Common myeloid progenitor, CD34-positive (primary cell): ENCODE measurements at regions not wholly inside any gene's neighbourhood (a gene's known extent, or its start where the extent isn't known, plus 50 kb on each side); places are given as distances from the start of the nearest gene placed in this dataset.
A peak's percentile ranks its signal among the peaks of the same experiment; 100 is the strongest.

Source experiments
- CTCF ChIA-PET: fragments of 350-600 bp; sonication (Branson Sonifier 250); formaldehyde crosslinking; loops from one replicate; lab custom pipeline; 2021; ENCODE audit warnings: antibody characterized with exemption; lab: Charles Lee
- POLR2A ChIA-PET: fragments of 350-600 bp; sonication (Branson Sonifier 250); formaldehyde crosslinking; loops from one replicate; lab custom pipeline; 2021; ENCODE audit warnings: antibody characterized with exemption; lab: Charles Lee
- DNase-seq, 3 donors: peaks; one replicate each; pipeline versions ENCODE4 v3.0.0 to v3.0.0-alpha.2; 2013
- H3K27ac ChIP-seq, 2 experiments: 1 replicate in 1 of 2; 2 replicates in 1 of 2; pipeline ENCODE4 v1.7.0; 2013; ENCODE audit warnings: inconsistent platforms in 2 of 2, low read length in 2 of 2, mild to moderate bottlenecking in 2 of 2, low read depth in 1 of 2, moderate library complexity in 1 of 2; ENCODE audit not compliant: severe bottlenecking in 2 of 2, insufficient read depth in 1 of 2, poor library complexity in 1 of 2
- H3K27me3 ChIP-seq, 5 experiments: replicated peaks in 2 of 5; 1 replicate in 3 of 5; 2 replicates in 2 of 5; pipeline versions ENCODE4 v1.6.1 to v1.7.0; 2013; ENCODE audit warnings: low read length in 4 of 5, mild to moderate bottlenecking in 2 of 5, moderate library complexity in 2 of 5, inconsistent platforms in 1 of 5; ENCODE audit not compliant: insufficient read depth in 5 of 5, control insufficient read depth in 4 of 5
- H3K36me3 ChIP-seq, 4 experiments: 1 replicate in 2 of 4; 2 replicates in 2 of 4; pipeline versions ENCODE4 v1.6.1 to v1.7.0; 2013; ENCODE audit warnings: low read length in 3 of 4, control low read depth in 1 of 4, mild to moderate bottlenecking in 1 of 4; ENCODE audit not compliant: control insufficient read depth in 4 of 4, insufficient read depth in 4 of 4
- H3K4me1 ChIP-seq, 4 experiments: 1 replicate in 3 of 4; 2 replicates in 1 of 4; pipeline versions ENCODE4 v1.6.1 to v1.7.1; 2013; ENCODE audit warnings: low read length in 3 of 4, mild to moderate bottlenecking in 3 of 4, control low read depth in 1 of 4, inconsistent platforms in 1 of 4, moderate library complexity in 1 of 4; ENCODE audit not compliant: control insufficient read depth in 4 of 4, insufficient read depth in 4 of 4; ENCODE audit errors: control extremely low read depth in 1 of 4
- H3K4me3 ChIP-seq, 7 experiments: 1 replicate in 4 of 7; 2 replicates in 3 of 7; pipeline versions ENCODE4 v1.5.1 to v1.7.0; 2013; ENCODE audit warnings: mild to moderate bottlenecking in 7 of 7, low read length in 6 of 7, moderate library complexity in 6 of 7, inconsistent platforms in 2 of 7, low read depth in 2 of 7, control low read depth in 1 of 7; ENCODE audit not compliant: insufficient read depth in 4 of 7, control insufficient read depth in 1 of 7; ENCODE audit errors: extremely low read depth in 1 of 7
- H3K9me3 ChIP-seq, 5 experiments: 1 replicate in 4 of 5; 2 replicates in 1 of 5; pipeline versions ENCODE4 v1.6.1 to v1.7.1; 2013; ENCODE audit warnings: low read length in 4 of 5, mild to moderate bottlenecking in 2 of 5, inconsistent platforms in 1 of 5, low read depth in 1 of 5, moderate library complexity in 1 of 5; ENCODE audit not compliant: control insufficient read depth in 4 of 5, insufficient read depth in 2 of 5; ENCODE audit errors: control extremely low read depth in 1 of 5
- WGBS: methylation state at CpG from one replicate; pipeline ENCODE4 v1.1.5; 2013; ENCODE audit not compliant: insufficient coverage; 5-methylcytosine and 5-hydroxymethylcytosine counted together

DNA sequence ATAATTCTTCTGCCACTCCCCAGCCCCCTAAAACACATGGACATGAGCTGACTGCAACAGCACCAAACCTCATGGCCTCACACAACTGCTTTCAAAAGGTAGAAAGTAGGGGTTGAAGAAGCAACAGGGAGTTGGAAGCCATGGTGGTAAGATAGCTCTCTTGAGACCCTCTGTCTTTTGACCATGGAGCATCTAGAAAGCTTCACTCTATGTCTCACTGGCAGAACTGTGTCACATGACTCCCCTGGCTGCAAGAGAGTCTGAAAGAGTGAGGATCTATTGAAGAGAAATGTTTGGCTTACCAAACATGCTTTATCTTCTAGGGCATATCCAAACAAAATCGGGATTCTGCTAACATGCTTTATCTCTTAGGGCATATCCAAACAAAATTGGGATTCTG, 142.9 kb upstream of the WSCD2 start:
- DNase-seq = no peak
- CTCF ChIA-PET = interaction anchor here (1.1 kb wide), 1 partner anchor 208 kb away, joined by 4 read pairs; no protein-coding TSS in a partner anchor
- H3K4me1 ChIP-seq = no peaks in the 10 kb centered on the region
- peaks cover 0 to 23% (median 2%) of the 10 kb centered on the region in 5 experiments for H3K27me3 ChIP-seq
- H3K27ac ChIP-seq = no peak overlapping the region
- no CpG with 5 or more reads among the region's 1 CpG for WGBS
- no peak overlapping the region for H3K4me3 ChIP-seq
- POLR2A ChIA-PET = no interaction called here
- no peaks in the 10 kb centered on the region for H3K9me3 ChIP-seq
- H3K36me3 ChIP-seq = no peaks in the 10 kb centered on the region

DNA sequence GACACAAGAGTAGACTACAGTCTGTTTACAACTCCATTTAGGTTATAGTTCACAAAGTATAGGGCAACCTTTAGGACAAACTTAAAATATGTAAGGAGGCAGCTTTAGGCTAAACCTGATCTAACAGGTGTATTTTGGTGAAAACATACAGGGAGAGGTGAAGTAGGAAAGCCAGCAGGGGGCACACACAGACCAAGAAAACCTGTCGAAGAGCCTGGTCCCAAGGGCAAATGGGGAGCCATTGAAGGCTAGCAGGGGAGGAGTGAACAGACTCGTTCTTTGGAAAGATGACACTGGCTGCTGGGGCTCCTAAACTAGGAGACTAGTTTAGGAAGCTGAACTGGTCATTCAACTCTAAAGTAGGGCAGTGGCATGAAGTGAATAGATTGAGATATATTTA, 138.8 kb upstream of the WSCD2 start:
- no peaks in the 10 kb centered on the region for H3K36me3 ChIP-seq
- H3K27me3 ChIP-seq = peaks cover 0 to 11% (median 2%) of the 10 kb centered on the region in 5 experiments
- CTCF ChIA-PET = interaction anchor here (0.8 to 5.2 kb wide), 12 partner anchors 9 to 521 kb away, joined by 3 to 29 read pairs (median 5); no protein-coding TSS in a partner anchor
- no peak overlapping the region for H3K27ac ChIP-seq
- WGBS = 5% methylated on average over 2 of the region's 2 CpGs
- H3K4me3 ChIP-seq = no peak overlapping the region
- H3K4me1 ChIP-seq = no peaks in the 10 kb centered on the region
- POLR2A ChIA-PET = no interaction called here
- H3K9me3 ChIP-seq = peaks cover 0 to 2% (median 0%) of the 10 kb centered on the region in 5 experiments
- peak; percentile 42 to 69 (median 55) for DNase-seq

DNA sequence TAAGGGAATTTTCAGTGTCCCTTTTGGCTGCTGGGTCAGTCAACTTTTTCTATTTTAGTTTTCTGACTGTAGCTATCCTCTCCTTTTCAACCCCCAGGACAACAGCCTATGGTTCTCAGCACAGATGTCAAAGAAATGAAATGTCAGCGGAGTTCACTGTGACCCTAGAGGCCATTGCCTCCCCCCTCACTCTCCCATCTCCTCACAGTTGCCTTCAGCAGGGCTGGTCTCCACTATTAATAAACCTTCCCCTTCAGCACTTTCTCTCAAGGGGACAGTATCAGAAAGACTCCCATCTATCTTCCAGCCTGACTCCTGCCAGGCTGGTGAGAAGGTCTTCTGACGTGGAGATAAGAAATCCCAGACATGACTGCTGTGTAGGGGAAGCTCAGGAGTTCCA, 137.1 kb upstream of the WSCD2 start:
- ChIA-PET CTCF (interaction anchor here (1.0 to 5.2 kb wide), 9 partner anchors 8 to 519 kb away, joined by 3 to 29 read pairs (median 4); no protein-coding TSS in a partner anchor), POLR2A (no interaction called here)
- no peaks in the 10 kb centered on the region for H3K36me3 ChIP-seq
- peaks cover 0 to 2% (median 0%) of the 10 kb centered on the region in 5 experiments for H3K9me3 ChIP-seq
- H3K27me3 ChIP-seq = peaks cover 0 to 17% (median 2%) of the 10 kb centered on the region in 5 experiments
- DNase-seq = no peak
- 100% methylated on average over 1 of the region's 2 CpGs for WGBS
- no peak overlapping the region for H3K27ac ChIP-seq
- no peaks in the 10 kb centered on the region for H3K4me1 ChIP-seq
- H3K4me3 ChIP-seq = no peak overlapping the region

DNA sequence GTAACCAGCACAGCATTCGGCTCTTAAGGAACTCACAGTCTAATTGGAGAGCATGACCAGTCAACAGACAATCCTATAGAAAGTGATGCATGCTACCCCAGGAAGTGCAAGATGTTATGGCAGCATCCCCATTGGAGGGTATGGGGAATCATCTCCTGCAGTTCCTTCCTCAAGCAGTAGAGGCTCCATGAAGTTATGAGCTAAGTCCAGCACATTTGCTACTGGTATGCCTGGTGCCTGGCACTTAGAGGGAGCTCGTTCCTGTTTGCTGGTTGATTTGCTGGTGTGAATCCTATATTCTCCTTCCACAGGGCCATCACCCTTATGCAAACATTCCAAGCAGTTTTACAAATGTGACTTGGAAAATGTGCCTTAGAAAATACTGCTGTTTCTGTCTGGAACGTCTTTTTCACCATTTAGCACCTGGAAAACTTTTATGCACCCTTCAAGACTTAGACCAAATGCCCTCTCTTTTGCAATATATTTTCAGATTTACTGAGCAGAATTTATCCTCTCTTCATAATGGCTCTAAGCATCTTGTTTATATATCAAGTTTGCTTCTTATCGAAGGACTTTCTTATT, 136.1 kb upstream of the WSCD2 start:
- peaks cover 0 to 2% (median 0%) of the 10 kb centered on the region in 5 experiments for H3K9me3 ChIP-seq
- CTCF ChIA-PET = interaction anchor here (0.7 to 5.2 kb wide), 12 partner anchors 10 to 523 kb away, joined by 3 to 29 read pairs (median 3); no protein-coding TSS in a partner anchor
- DNase-seq = peak; percentile 41 to 70 (median 65)
- H3K27ac ChIP-seq = no peak overlapping the region
- no peaks in the 10 kb centered on the region for H3K36me3 ChIP-seq
- H3K4me3 ChIP-seq = no peak overlapping the region
- peaks cover 0 to 17% (median 2%) of the 10 kb centered on the region in 5 experiments for H3K27me3 ChIP-seq
- H3K4me1 ChIP-seq = no peaks in the 10 kb centered on the region
- WGBS = 33% methylated on average over 2 of the region's 4 CpGs
- POLR2A ChIA-PET = no interaction called here

DNA sequence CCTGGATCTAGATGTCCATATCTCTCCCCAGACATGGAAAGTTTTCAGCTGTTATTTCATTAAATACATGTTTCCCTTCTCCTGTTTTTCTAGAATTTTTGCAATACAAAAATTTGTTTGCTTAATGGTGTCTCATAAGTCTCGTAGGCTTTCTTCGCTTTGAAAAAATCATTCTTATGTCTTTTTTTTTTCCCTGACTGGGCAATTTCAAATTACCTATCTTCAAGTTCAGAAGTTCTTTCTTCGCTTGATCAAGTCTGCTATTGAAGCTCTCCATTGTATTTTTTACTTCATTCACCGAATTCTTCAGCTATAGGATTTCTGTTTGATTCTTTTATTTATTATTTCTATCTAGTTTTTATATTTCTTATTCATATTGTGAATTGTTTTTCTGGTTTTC, 130.2 kb upstream of the WSCD2 start:
- peaks cover 0 to 16% (median 1%) of the 10 kb centered on the region in 5 experiments for H3K27me3 ChIP-seq
- H3K4me1 ChIP-seq = no peaks in the 10 kb centered on the region
- H3K27ac ChIP-seq = no peak overlapping the region
- POLR2A ChIA-PET = no interaction called here
- no peaks in the 10 kb centered on the region for H3K36me3 ChIP-seq
- CTCF ChIA-PET = no interaction called here
- H3K9me3 ChIP-seq = peaks cover 0 to 5% (median 2%) of the 10 kb centered on the region in 5 experiments
- no peak for DNase-seq
- no peak overlapping the region for H3K4me3 ChIP-seq
- WGBS = 100% methylated on average over 2 of the region's 4 CpGs

DNA sequence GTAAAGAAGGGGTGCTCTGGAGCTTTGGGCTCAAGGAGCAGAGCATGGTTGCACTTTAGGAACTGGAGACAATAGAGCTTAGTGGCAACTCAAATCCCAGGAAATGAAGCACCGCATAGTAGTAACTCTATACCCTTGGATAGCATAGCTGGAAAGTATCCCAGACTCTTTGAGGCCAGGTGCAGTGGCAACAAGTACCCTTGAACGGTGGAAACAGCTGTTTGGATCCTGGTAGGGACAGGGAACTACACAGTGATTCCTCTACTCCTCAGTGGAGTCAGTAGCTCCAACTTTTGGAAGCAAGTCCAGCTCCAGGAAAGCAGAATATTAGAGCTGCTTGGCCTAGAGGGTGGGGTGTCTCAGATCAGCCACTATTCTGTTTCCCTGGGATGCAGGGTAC, 129.0 kb upstream of the WSCD2 start:
- H3K9me3 ChIP-seq = peaks cover 0 to 5% (median 2%) of the 10 kb centered on the region in 5 experiments
- peaks cover 0 to 14% (median 1%) of the 10 kb centered on the region in 5 experiments for H3K27me3 ChIP-seq
- H3K4me3 ChIP-seq = no peak overlapping the region
- H3K36me3 ChIP-seq = no peaks in the 10 kb centered on the region
- WGBS = 70% methylated on average over 2 of the region's 2 CpGs
- CTCF ChIA-PET = interaction anchor here (1.3 kb wide), 1 partner anchor 9 kb away, joined by 4 read pairs; no protein-coding TSS in a partner anchor
- POLR2A ChIA-PET = no interaction called here
- H3K4me1 ChIP-seq = no peaks in the 10 kb centered on the region
- H3K27ac ChIP-seq = no peak overlapping the region
- no peak for DNase-seq

DNA sequence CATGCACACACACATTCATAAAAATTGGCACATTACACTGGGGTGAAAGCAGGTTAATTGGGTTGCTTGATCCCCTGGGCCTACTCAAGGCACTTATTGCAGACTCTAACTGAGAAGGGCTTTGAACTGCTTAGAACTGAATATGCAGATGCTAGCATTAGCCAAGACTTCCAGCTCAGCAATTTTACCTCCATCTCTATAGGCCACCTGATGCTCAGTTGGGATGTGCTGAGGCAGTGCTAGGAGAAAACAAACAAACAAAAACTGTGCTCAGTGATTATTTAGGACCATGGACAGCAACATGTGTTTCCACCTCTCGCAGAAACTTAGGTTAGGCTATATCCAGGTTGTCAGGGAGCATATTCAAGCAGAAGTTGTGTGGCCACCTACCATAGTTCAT, 124.8 kb upstream of the WSCD2 start:
- no peaks in the 10 kb centered on the region for H3K36me3 ChIP-seq
- no CpG with 5 or more reads among the region's 1 CpG for WGBS
- H3K27ac ChIP-seq = no peak overlapping the region
- no peaks in the 10 kb centered on the region for H3K4me1 ChIP-seq
- POLR2A ChIA-PET = no interaction called here
- no peak overlapping the region for H3K4me3 ChIP-seq
- DNase-seq = peak; percentile 7 to 39 (median 39)
- CTCF ChIA-PET = interaction anchor here (1.1 kb wide), 1 partner anchor 12 kb away, joined by 3 read pairs; no protein-coding TSS in a partner anchor
- H3K27me3 ChIP-seq = peaks cover 0 to 12% (median 0%) of the 10 kb centered on the region in 5 experiments
- H3K9me3 ChIP-seq = peaks cover 0 to 3% (median 2%) of the 10 kb centered on the region in 5 experiments
